HCT116 (cell line): ENCODE measurements at regions not wholly inside any gene's neighbourhood (a gene's known extent, or its start where the extent isn't known, plus 50 kb on each side); places are given as distances from the start of the nearest gene placed in this dataset.

Source experiments
- ATAC-seq: fragments of 200-7000 bp; cut with Tn5 transposase; 2 replicates; pipeline ENCODE4 v1.9.1; 2020; ENCODE audit warnings: mild to moderate bottlenecking, moderate library complexity
- BruUV-seq: library from RNA; stranded (reverse); fragments of 400-500 nt; replicated peaks from 2 replicates; lab custom pipeline; 2021; lab: Mats Ljungman, UMichigan
- CTCF ChIA-PET: fragments of 300-600 bp; sonication (Branson Sonifier 250); formaldehyde crosslinking; loops from one replicate; lab custom pipeline; 2021; ENCODE audit warnings: antibody characterized with exemption; lab: Charles Lee
- POLR2A ChIA-PET: fragments of 300-600, 350-600 bp; sonication (Branson Sonifier 250); formaldehyde crosslinking; loops from one replicate; lab custom pipeline; 2021; ENCODE audit warnings: antibody characterized with exemption; lab: Charles Lee
- RAD21 ChIA-PET, 2 experiments: fragments of 300-600 bp; sonication (Branson Sonifier 250); formaldehyde crosslinking; loops; one replicate each; lab custom pipeline; 2023; ENCODE audit warnings: low total read pairs in 2 of 2; ENCODE audit not compliant: uncharacterized antibody in 2 of 2, unreplicated experiment in 2 of 2, low non-redundant PET in 1 of 2; lab: Charles Lee
- DNase-seq: peaks from one replicate; pipeline ENCODE4 v3.0.0-alpha.2; 2010; ENCODE audit warnings: low read depth, low spot score
- H2AFZ ChIP-seq: fragments of 200-600 bp; shearing (Covaris generic), sonication (generic); 2 replicates; pipeline ENCODE4 v1.6.1; 2017; ENCODE audit warnings: low read depth, mixed run types, mixed read lengths, antibody characterized with exemption, low read length; ENCODE audit not compliant: poor library complexity, severe bottlenecking
- H3K27ac ChIP-seq: 2 replicates; pipeline ENCODE4 v1.5.1; 2012; ENCODE audit warnings: low read depth, low read length
- H3K27me3 ChIP-seq: fragments of 200-600 bp; sonication (generic); 2 replicates; pipeline ENCODE4 v1.6.1; 2016; ENCODE audit warnings: mixed run types, low read length, mixed read lengths; ENCODE audit not compliant: insufficient read depth
- H3K36me3 ChIP-seq, 2 experiments: fragments of 200-500 bp in 1 of 2; fragments of 200-600 bp in 1 of 2; sonication (Bioruptor generic) in 1 of 2; sonication (generic) in 1 of 2; 2 replicates each; pipeline versions ENCODE4 v1.5.1 to v1.6.1; 2014 to 2016; ENCODE audit warnings: low read length in 2 of 2, inconsistent platforms in 1 of 2, mixed read lengths in 1 of 2, mixed run types in 1 of 2; ENCODE audit not compliant: insufficient read depth in 2 of 2, control insufficient read depth in 1 of 2
- H3K4me1 ChIP-seq, 2 experiments: fragments of 200-600 bp in 1 of 2; sonication (generic) in 1 of 2; 2 replicates each; pipeline versions ENCODE4 v1.5.1 to v1.6.1; 2012 to 2017; ENCODE audit warnings: low read length in 2 of 2, inconsistent platforms in 1 of 2, mild to moderate bottlenecking in 1 of 2, mixed read lengths in 1 of 2, mixed run types in 1 of 2, moderate library complexity in 1 of 2; ENCODE audit not compliant: insufficient read depth in 2 of 2, control insufficient read depth in 1 of 2
- H3K4me2 ChIP-seq: fragments of 200-600 bp; sonication (generic); 2 replicates; pipeline ENCODE4 v1.6.1; 2017; ENCODE audit warnings: mixed run types, low read length, mixed read lengths
- H3K4me3 ChIP-seq, 2 experiments: fragments of 200-600 bp in 1 of 2; sonication (generic) in 1 of 2; replicated peaks in 1 of 2; 2 replicates each; pipeline ENCODE4 v1.5.1; 2011 to 2016; ENCODE audit warnings: low read length in 2 of 2, control low read depth in 1 of 2, low read depth in 1 of 2, mild to moderate bottlenecking in 1 of 2, mixed read lengths in 1 of 2, mixed run types in 1 of 2
- H3K79me2 ChIP-seq: fragments of 200-600 bp; sonication (generic); 2 replicates; pipeline ENCODE4 v1.6.1; 2017; ENCODE audit warnings: mild to moderate bottlenecking, mixed run types, low read length, moderate library complexity, mixed read lengths; ENCODE audit not compliant: insufficient read depth
- H3K9ac ChIP-seq: fragments of 200-600 bp; sonication (generic); 2 replicates; pipeline ENCODE4 v1.6.1; 2016; ENCODE audit warnings: low read length, mixed read lengths
- H3K9me2 ChIP-seq: fragments of 200-600 bp; sonication (generic), shearing (Covaris generic); 2 replicates; pipeline ENCODE4 v1.6.1; 2017; ENCODE audit warnings: mixed run types, mild to moderate bottlenecking, moderate library complexity; ENCODE audit not compliant: insufficient read depth
- H3K9me3 ChIP-seq, 2 experiments: fragments of 200-500 bp in 1 of 2; fragments of 200-600 bp in 1 of 2; sonication (Bioruptor generic) in 1 of 2; sonication (generic) in 1 of 2; 2 replicates each; pipeline ENCODE4 v1.6.1; 2014 to 2017; ENCODE audit warnings: low read length in 2 of 2, mixed read lengths in 2 of 2, inconsistent platforms in 1 of 2, low read depth in 1 of 2, mild to moderate bottlenecking in 1 of 2, mixed run types in 1 of 2, moderate library complexity in 1 of 2; ENCODE audit not compliant: control insufficient read depth in 1 of 2, insufficient read depth in 1 of 2
- H4K20me1 ChIP-seq: fragments of 200-600 bp; sonication (generic), shearing (Covaris generic); 2 replicates; pipeline ENCODE4 v1.6.1; 2017; ENCODE audit warnings: mixed run types, mild to moderate bottlenecking, moderate library complexity; ENCODE audit not compliant: insufficient read depth
- ATF3 ChIP-seq: IDR thresholded peaks from 2 replicates; pipeline ENCODE4 v1.6.1; 2012
- EGR1 ChIP-seq: IDR thresholded peaks from 2 replicates; pipeline ENCODE4 v1.6.1; 2012; ENCODE audit warnings: low read depth
- ELF1 ChIP-seq: IDR thresholded peaks from 2 replicates; pipeline ENCODE4 v1.6.1; 2012; ENCODE audit warnings: low read depth, borderline replicate concordance
- EZH2phosphoT487 ChIP-seq: fragments of 200-600 bp; IDR thresholded peaks from 2 replicates; pipeline ENCODE4 v1.6.1; 2018; ENCODE audit warnings: antibody characterized with exemption, borderline replicate concordance
- FOSL1 ChIP-seq: IDR thresholded peaks from 2 replicates; pipeline ENCODE4 v1.6.1; 2012; ENCODE audit warnings: low read depth
- JUND ChIP-seq: IDR thresholded peaks from 2 replicates; pipeline ENCODE4 v1.6.1; 2012
- MAX ChIP-seq: IDR thresholded peaks from 2 replicates; pipeline ENCODE4 v1.6.1; 2012
- SIN3A ChIP-seq: IDR thresholded peaks from 2 replicates; pipeline ENCODE4 v1.6.1; 2012; ENCODE audit warnings: low read depth
- SP1 ChIP-seq: IDR thresholded peaks from 2 replicates; pipeline ENCODE4 v1.6.1; 2012; ENCODE audit warnings: low read depth
- ZBTB33 ChIP-seq: IDR thresholded peaks from 2 replicates; pipeline ENCODE4 v1.6.1; 2011; ENCODE audit warnings: mild to moderate bottlenecking, low read length, moderate library complexity; ENCODE audit not compliant: insufficient replicate concordance; ENCODE audit errors: extremely low read depth
- ZFX ChIP-seq: fragments of 450-650 bp; IDR thresholded peaks from 2 replicates; pipeline ENCODE4 v1.6.1; 2017
- ZNF274 ChIP-seq: fragments of 200-500 bp; sonication (Bioruptor generic); IDR thresholded peaks from 2 replicates; pipeline ENCODE4 v1.6.1; 2014; ENCODE audit warnings: mild to moderate bottlenecking, low read depth, low read length, inconsistent platforms
- intact Hi-C: fragments of 100-400 bp; cut with micrococcal nuclease; formaldehyde crosslinking; loops from 2 replicates; pipeline ENCODE4 v1.10.0; 2022

- CTCF ChIA-PET, result no interaction called here
- BruUV-seq, result no TSS peak
- TF ChIP-seq JUND (no peak), EGR1 (no peak), SP1 (no peak), ZNF274 (no peak)
These were observed 257.1 kb upstream of the PITRM1 start for GRCh38 chr10:3429676-3430075.

GRCh38 chr10:3428826-3429225 is 256.2 kb upstream of the PITRM1 start:
- RAD21 ChIA-PET, result no interaction called here
- no peaks in the 10 kb centered on the region for H3K79me2 ChIP-seq
- H3K9me2 ChIP-seq, result no peaks in the 10 kb centered on the region
- H3K9ac ChIP-seq, result no peak overlapping the region
- POLR2A ChIA-PET, result no interaction called here
- no peak overlapping the region for H3K27ac ChIP-seq
- ATAC-seq (no peak), DNase-seq (no peak)
- TF ChIP-seq ZBTB33 (no peak), ZFX (no peak), ATF3 (no peak), MAX (no peak), ELF1 (no peak), SIN3A (no peak), EZH2phosphoT487 (no peak), FOSL1 (no peak), EGR1 (no peak)
- H2AFZ ChIP-seq, result no peak overlapping the region
- H3K27me3 ChIP-seq, result no peaks in the 10 kb centered on the region
- CTCF ChIA-PET, result no interaction called here
- H3K4me2 ChIP-seq, result no peak overlapping the region
- H3K4me3 ChIP-seq, result no peak overlapping the region
- BruUV-seq, result no TSS peak
- H3K9me3 ChIP-seq, result peaks cover 0 to 4% of the 10 kb centered on the region in 2 experiments; a peak in 1 of 4 replicates
- H4K20me1 ChIP-seq, result no peaks in the 10 kb centered on the region
- peaks cover 23 to 30% of the 10 kb centered on the region in 2 experiments for H3K4me1 ChIP-seq
- no peaks in the 10 kb centered on the region for H3K36me3 ChIP-seq
- intact Hi-C loops, result no loop called here

More at GRCh38 chr10:3429676-3430075, 257.1 kb upstream of the PITRM1 start:
- no peaks in the 10 kb centered on the region for H3K36me3 ChIP-seq
- ChIA-PET POLR2A (no interaction called here), RAD21 (no interaction called here)
- H3K9me3 ChIP-seq, result peaks cover 0 to 4% of the 10 kb centered on the region in 2 experiments; a peak in 1 of 4 replicates
- no peak overlapping the region for H2AFZ ChIP-seq
- ATAC-seq (no peak), DNase-seq (no peak)
- H3K9ac ChIP-seq, result no peak overlapping the region
- no peaks in the 10 kb centered on the region for H4K20me1 ChIP-seq
- no peaks in the 10 kb centered on the region for H3K9me2 ChIP-seq
- H3K4me1 ChIP-seq, result peaks cover 21% of the 10 kb centered on the region in 2 experiments
- no peak overlapping the region for H3K4me3 ChIP-seq
- H3K79me2 ChIP-seq, result no peaks in the 10 kb centered on the region
- intact Hi-C loops, result no loop called here
- no peak overlapping the region for H3K27ac ChIP-seq
- no peak overlapping the region for H3K4me2 ChIP-seq
- H3K27me3 ChIP-seq, result no peaks in the 10 kb centered on the region
